IgD-negative memory B cell (primary cell): ENCODE measurements at regions not wholly inside any gene's neighbourhood (a gene's known extent, or its start where the extent isn't known, plus 50 kb on each side); places are given as distances from the start of the nearest gene placed in this dataset.
A peak's percentile ranks its signal among the peaks of the same experiment; 100 is the strongest.

ENCODE experiments used
- H3K27ac Mint-ChIP-seq, 3 donors: one replicate each; pipeline ENCODE4 v1.8.0; 2020 to 2022; ENCODE audit warnings: mild to moderate bottlenecking in 3 of 3, mixed read lengths in 3 of 3, moderate library complexity in 1 of 3
- H3K27me3 Mint-ChIP-seq: one replicate; pipeline ENCODE4 v1.8.0; 2021; ENCODE audit warnings: mixed read lengths
- H3K36me3 Mint-ChIP-seq: one replicate; pipeline ENCODE4 v1.8.0; 2020; ENCODE audit warnings: mild to moderate bottlenecking, mixed read lengths
- H3K4me1 Mint-ChIP-seq, 3 donors: one replicate each; pipeline ENCODE4 v1.8.0; 2020 to 2022; ENCODE audit warnings: mixed read lengths in 3 of 3, mild to moderate bottlenecking in 1 of 3
- H3K4me3 Mint-ChIP-seq, 4 donors: one replicate each; pipeline ENCODE4 v1.8.0; 2020 to 2022; ENCODE audit warnings: mild to moderate bottlenecking in 4 of 4, mixed read lengths in 4 of 4, moderate library complexity in 3 of 4
- H3K9me3 Mint-ChIP-seq, 3 donors: one replicate each; pipeline ENCODE4 v1.8.0; 2020 to 2021; ENCODE audit warnings: mixed read lengths in 3 of 3, mild to moderate bottlenecking in 1 of 3

- Mint-ChIP-seq H3K27ac (no peak overlapping the region), H3K4me3 (peak overlapping the region in 2 of 4 donors; percentile 77 to 81), H3K27me3 (peaks cover 19% of the 10 kb centered on the region), H3K4me1 (peaks cover 9 to 17% (median 15%) of the 10 kb centered on the region in 3 donors), H3K36me3 (no peaks in the 10 kb centered on the region), H3K9me3 (peaks cover 0 to 1% (median 0%) of the 10 kb centered on the region in 3 donors)
Observed at GRCh38 chr15:70447928-70448698, 315.2 kb downstream of the UACA start.

GRCh38 chr15:70447521-70447920 lies 315.8 kb downstream of the UACA start:
- H3K27me3 Mint-ChIP-seq: peaks cover 23% of the 10 kb centered on the region
- peak overlapping the region in 1 of 4 donors; percentile 76 for H3K4me3 Mint-ChIP-seq
- H3K36me3 Mint-ChIP-seq: no peaks in the 10 kb centered on the region
- peaks cover 0 to 1% (median 0%) of the 10 kb centered on the region in 3 donors for H3K9me3 Mint-ChIP-seq
- H3K27ac Mint-ChIP-seq: no peak overlapping the region
- H3K4me1 Mint-ChIP-seq: peaks cover 9 to 17% (median 15%) of the 10 kb centered on the region in 3 donors

DNA sequence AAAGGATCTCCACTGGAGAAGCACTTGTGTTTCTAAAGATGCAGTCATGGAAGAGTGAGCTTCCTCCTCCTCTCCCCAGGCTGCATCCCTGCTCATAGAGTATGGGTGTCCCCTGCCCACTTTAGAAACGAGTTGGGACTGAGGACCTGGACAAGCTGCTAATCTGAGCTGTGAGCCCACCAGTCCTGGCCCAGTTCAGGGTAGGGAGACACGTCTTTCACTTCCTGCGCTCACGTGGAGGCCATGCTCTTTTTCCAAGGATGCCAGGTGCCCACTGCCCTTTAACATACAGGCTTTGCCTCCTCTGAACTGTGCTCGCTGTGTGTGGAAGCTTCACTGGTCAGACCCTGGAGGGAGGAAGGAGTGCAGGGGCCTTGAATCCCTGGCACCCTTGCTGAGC lies 316.3 kb downstream of the UACA start:
- H3K27ac Mint-ChIP-seq: no peak overlapping the region
- peaks cover 9 to 17% (median 15%) of the 10 kb centered on the region in 3 donors for H3K4me1 Mint-ChIP-seq
- H3K27me3 Mint-ChIP-seq: peaks cover 25% of the 10 kb centered on the region
- peaks cover 0 to 1% (median 0%) of the 10 kb centered on the region in 3 donors for H3K9me3 Mint-ChIP-seq
- H3K36me3 Mint-ChIP-seq: peaks cover 2% of the 10 kb centered on the region
- H3K4me3 Mint-ChIP-seq: no peak overlapping the region

- Mint-ChIP-seq H3K4me3 (peak overlapping the region in 1 of 4 donors; percentile 45), H3K36me3 (peaks cover 2% of the 10 kb centered on the region), H3K4me1 (peaks cover 7 to 13% (median 12%) of the 10 kb centered on the region in 3 donors), H3K9me3 (peaks cover 0 to 1% (median 0%) of the 10 kb centered on the region in 3 donors), H3K27me3 (peaks cover 28% of the 10 kb centered on the region), H3K27ac (no peak overlapping the region)
Observed at GRCh38 chr15:70443486-70444273, 319.7 kb downstream of the UACA start.

DNA sequence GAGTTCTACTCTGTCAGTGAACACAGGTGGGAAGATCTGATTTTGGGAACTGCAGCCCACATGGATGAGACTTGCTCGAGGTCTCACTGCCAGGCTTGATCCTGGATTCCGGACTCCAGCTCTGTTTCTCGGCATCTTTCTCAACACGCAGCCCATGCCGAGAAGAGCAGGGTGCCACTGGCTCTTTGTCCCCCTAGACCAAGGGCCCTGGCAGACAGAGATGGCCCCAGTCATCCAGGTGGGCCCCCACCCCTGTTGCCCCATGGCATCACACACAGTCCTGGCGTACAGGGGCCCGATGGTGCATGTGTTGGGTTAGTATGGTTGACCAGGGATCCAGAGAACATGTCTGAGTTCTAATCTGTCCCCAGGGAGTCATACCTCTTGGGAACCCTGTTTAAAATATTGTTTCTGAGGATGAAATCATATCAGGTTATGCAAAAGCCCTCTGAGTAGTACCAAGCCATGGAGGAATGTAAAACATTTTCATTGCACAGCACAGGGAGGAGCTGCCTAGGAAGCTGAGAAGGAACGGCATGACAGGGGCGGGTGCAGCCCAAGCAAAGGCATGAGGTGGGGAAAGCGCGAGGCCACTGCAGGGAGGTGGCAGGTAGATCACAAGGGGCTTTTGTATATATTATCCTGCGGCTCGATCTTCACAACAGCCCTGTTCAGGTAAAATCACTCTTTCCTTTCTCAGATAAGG lies 320.6 kb downstream of the UACA start:
- H3K27me3 Mint-ChIP-seq: peaks cover 23% of the 10 kb centered on the region

DNA sequence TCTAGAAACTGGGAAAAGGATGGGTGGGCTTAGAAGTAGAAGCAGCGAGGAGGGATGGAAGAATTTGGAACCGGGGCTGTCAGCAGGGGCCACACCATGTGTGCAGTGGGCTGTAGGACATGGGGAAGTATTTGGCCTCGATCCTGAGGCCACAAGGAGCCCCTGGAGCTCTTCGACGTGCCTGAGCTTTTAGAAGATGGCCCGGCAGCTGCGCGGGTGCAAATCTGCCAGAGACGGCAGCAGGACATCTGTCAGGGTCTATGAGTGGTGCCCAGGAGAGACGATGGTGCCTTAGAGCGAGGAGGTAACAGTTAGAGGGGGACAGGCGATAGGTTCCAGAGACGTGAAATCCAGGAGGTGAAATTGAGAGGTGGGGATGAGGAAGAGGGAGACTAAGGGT lies 321.1 kb downstream of the UACA start:
- Mint-ChIP-seq H3K4me1 (peaks cover 1 to 4% (median 4%) of the 10 kb centered on the region in 3 donors), H3K36me3 (peaks cover 2% of the 10 kb centered on the region), H3K9me3 (peaks cover 0 to 1% (median 0%) of the 10 kb centered on the region in 3 donors), H3K4me3 (peak overlapping the region in 1 of 4 donors; percentile 90), H3K27me3 (peaks cover 19% of the 10 kb centered on the region), H3K27ac (no peak overlapping the region)

More for the DNA sequence above, 320.6 kb downstream of the UACA start:
- Mint-ChIP-seq H3K27ac (no peak overlapping the region), H3K4me3 (peak overlapping the region in 1 of 4 donors; percentile 90), H3K36me3 (peaks cover 2% of the 10 kb centered on the region), H3K9me3 (peaks cover 0 to 1% (median 0%) of the 10 kb centered on the region in 3 donors), H3K4me1 (peaks cover 6 to 9% (median 6%) of the 10 kb centered on the region in 3 donors)

GRCh38 chr15:70440416-70441138 lies 322.8 kb downstream of the UACA start:
- H3K27ac Mint-ChIP-seq: no peak overlapping the region
- H3K36me3 Mint-ChIP-seq: peaks cover 2% of the 10 kb centered on the region
- peak overlapping the region in 1 of 4 donors; percentile 9 for H3K4me3 Mint-ChIP-seq
- H3K9me3 Mint-ChIP-seq: no peaks in the 10 kb centered on the region
- H3K27me3 Mint-ChIP-seq: peaks cover 19% of the 10 kb centered on the region
- peaks cover 5 to 16% (median 14%) of the 10 kb centered on the region in 3 donors for H3K4me1 Mint-ChIP-seq

DNA sequence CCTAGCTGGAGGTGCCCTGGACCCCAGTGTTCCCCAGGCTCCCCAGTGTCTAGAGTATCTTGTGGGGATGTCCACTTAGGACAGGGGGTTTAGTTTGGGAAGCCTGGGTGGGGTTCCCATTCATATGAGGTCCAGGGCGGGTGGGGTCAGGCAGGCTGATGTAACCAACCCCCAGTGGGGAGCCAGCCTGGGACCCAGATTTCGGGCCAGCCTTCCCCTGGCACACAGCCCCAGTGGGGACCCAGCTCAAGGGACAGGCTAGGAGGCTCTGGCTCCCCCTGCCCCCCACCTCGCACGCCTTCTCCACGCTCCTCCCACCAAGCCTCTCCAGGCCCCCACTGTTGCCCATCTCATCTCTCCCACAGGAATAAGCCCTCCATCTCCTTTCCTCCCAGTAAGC lies 323.5 kb downstream of the UACA start:
- Mint-ChIP-seq H3K27ac (no peak overlapping the region), H3K4me3 (no peak overlapping the region), H3K27me3 (peaks cover 19% of the 10 kb centered on the region), H3K36me3 (peaks cover 2% of the 10 kb centered on the region), H3K4me1 (peaks cover 12 to 22% (median 21%) of the 10 kb centered on the region in 3 donors), H3K9me3 (no peaks in the 10 kb centered on the region)

- Mint-ChIP-seq H3K27ac (peak overlapping the region in 1 of 3 donors; percentile 57), H3K27me3 (peaks cover 19% of the 10 kb centered on the region), H3K4me3 (no peak overlapping the region), H3K9me3 (no peaks in the 10 kb centered on the region), H3K4me1 (peaks cover 17 to 26% (median 24%) of the 10 kb centered on the region in 3 donors), H3K36me3 (peaks cover 2% of the 10 kb centered on the region)
Observed at GRCh38 chr15:70439304-70439877, 324.0 kb downstream of the UACA start.

- Mint-ChIP-seq H3K9me3 (no peaks in the 10 kb centered on the region), H3K27ac (no peak overlapping the region), H3K36me3 (peaks cover 2% of the 10 kb centered on the region), H3K27me3 (peaks cover 17% of the 10 kb centered on the region), H3K4me1 (peaks cover 17 to 25% (median 22%) of the 10 kb centered on the region in 3 donors), H3K4me3 (no peak overlapping the region)
Observed at GRCh38 chr15:70438776-70439175, 324.6 kb downstream of the UACA start.

GRCh38 chr15:70437882-70438451 lies 325.4 kb downstream of the UACA start:
- H3K4me3 Mint-ChIP-seq: no peak overlapping the region
- peaks cover 10% of the 10 kb centered on the region for H3K27me3 Mint-ChIP-seq
- no peak overlapping the region for H3K27ac Mint-ChIP-seq
- H3K4me1 Mint-ChIP-seq: peaks cover 17 to 23% (median 21%) of the 10 kb centered on the region in 3 donors
- peaks cover 2% of the 10 kb centered on the region for H3K36me3 Mint-ChIP-seq
- H3K9me3 Mint-ChIP-seq: no peaks in the 10 kb centered on the region

DNA sequence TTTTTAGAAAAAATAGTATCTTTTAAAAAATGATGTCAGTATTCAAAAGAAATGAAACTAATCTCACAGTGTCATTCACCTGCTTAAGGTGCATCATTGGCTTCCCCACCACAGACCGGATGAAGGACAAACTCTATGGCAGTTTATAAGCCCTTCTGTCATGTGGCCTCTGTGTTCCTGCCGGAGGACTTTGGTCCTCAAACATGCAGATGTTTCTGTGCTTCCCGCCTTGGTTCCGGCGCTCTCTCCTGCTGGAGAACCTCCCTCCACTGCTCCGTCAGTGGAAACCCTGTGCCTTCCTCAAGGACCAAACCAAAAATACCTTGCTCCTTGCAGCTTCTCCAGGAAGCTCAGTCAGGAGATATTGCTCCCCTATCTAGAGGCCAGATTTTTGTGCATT lies 326.3 kb downstream of the UACA start:
- peaks cover 3% of the 10 kb centered on the region for H3K36me3 Mint-ChIP-seq
- peak overlapping the region in 1 of 4 donors; percentile 12 for H3K4me3 Mint-ChIP-seq
- H3K27ac Mint-ChIP-seq: no peak overlapping the region
- H3K27me3 Mint-ChIP-seq: peaks cover 4% of the 10 kb centered on the region
- H3K4me1 Mint-ChIP-seq: peaks cover 17 to 23% (median 21%) of the 10 kb centered on the region in 3 donors
- no peaks in the 10 kb centered on the region for H3K9me3 Mint-ChIP-seq

DNA sequence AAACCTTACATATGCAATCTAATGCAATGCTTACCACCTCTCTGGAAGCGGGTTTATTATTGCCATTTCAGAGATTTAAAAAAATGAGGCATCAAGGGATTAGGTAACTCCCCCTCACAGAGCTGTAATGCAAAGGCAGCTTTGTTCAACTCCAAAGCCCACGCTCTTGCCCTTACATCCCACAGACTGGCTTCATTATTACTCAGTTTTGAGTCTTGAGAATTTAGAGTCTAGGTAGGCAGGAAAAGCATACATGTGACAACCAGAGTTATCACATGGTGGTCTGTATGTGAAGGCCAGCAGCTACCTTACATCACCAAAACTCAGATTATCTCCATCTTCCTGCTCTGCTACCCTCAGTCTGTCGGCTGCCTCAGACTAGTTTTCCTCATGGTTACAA lies 326.9 kb downstream of the UACA start:
- peak overlapping the region in 1 of 3 donors; percentile 82 for H3K27ac Mint-ChIP-seq
- no peaks in the 10 kb centered on the region for H3K9me3 Mint-ChIP-seq
- H3K36me3 Mint-ChIP-seq: peaks cover 3% of the 10 kb centered on the region
- H3K4me1 Mint-ChIP-seq: peaks cover 17 to 25% (median 21%) of the 10 kb centered on the region in 3 donors
- H3K4me3 Mint-ChIP-seq: peak overlapping the region in 1 of 4 donors; percentile 80
- peaks cover 3% of the 10 kb centered on the region for H3K27me3 Mint-ChIP-seq
